Adipocyte (in vitro differentiated cells): ENCODE measurements at regions not wholly inside any gene's neighbourhood (a gene's known extent, or its start where the extent isn't known, plus 50 kb on each side); places are given as distances from the start of the nearest gene placed in this dataset.
A peak's percentile ranks its signal among the peaks of the same experiment; 100 is the strongest.
"Not testable (repeated sequence)": the region's sequence is repeated elsewhere in the genome, so short reads cannot be mapped to it uniquely, and the experiment has no call there.

Experiments
- DNase-seq: peaks from one replicate; pipeline ENCODE4 v3.0.0-alpha.2; 2015; ENCODE audit warnings: low read depth
- H3K27me3 ChIP-seq: replicated peaks from 2 replicates; pipeline ENCODE4 v1.7.0; 2013; ENCODE audit warnings: mild to moderate bottlenecking, low read length, moderate library complexity; ENCODE audit not compliant: control insufficient read depth, insufficient read depth
- H3K36me3 ChIP-seq: 2 replicates; pipeline ENCODE4 v1.7.0; 2013; ENCODE audit warnings: low read length, mild to moderate bottlenecking, moderate library complexity; ENCODE audit not compliant: control insufficient read depth, insufficient read depth, severe bottlenecking
- H3K4me1 ChIP-seq: 2 replicates; pipeline ENCODE4 v1.7.0; 2013; ENCODE audit warnings: mild to moderate bottlenecking, low read length, moderate library complexity; ENCODE audit not compliant: control insufficient read depth, insufficient read depth
- H3K4me3 ChIP-seq: 2 replicates; pipeline ENCODE4 v1.7.0; 2013; ENCODE audit warnings: mild to moderate bottlenecking, low read length, moderate library complexity
- H3K9ac ChIP-seq: 2 replicates; pipeline ENCODE4 v1.7.0; 2013; ENCODE audit warnings: mild to moderate bottlenecking, low read length, moderate library complexity
- H3K9me3 ChIP-seq: 2 replicates; pipeline ENCODE4 v1.7.0; 2013; ENCODE audit warnings: mild to moderate bottlenecking, low read length, moderate library complexity; ENCODE audit not compliant: control insufficient read depth

DNA sequence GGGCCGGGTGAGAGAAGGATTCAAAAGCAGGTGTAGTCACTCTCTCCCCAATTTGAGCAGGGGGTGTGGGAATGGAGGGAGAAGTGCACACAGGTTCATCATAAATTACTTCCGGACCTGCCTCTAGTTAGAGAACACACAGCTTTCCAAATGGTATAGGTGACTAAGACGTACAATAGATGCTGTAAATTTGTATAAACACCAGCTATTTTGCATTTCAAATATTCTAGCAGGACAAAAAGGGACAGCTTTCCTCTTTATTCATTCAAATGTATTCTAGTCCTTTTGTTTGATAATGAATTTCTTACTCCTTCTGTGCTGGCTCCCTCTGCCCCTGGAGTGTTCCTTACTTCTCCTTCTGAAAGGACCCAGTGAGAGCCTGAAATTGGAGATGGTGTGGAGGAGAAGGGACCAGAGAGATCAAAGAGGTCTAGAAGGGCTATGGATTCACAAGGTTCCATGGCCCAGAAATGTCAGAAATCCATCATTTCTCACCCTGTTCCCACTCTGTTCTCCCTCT lies 53.2 kb upstream of the SH3BP4 start:
- Histone ChIP-seq H3K27me3 (no peaks in the 10 kb centered on the region), H3K36me3 (no peaks in the 10 kb centered on the region), H3K4me1 (no peaks in the 10 kb centered on the region), H3K9ac (no peak overlapping the region), H3K4me3 (no peak overlapping the region), H3K9me3 (no peaks in the 10 kb centered on the region)
- DNase-seq = no peak

GRCh38 chr2:234888442-234888841 lies 63.4 kb upstream of the SH3BP4 start:
- H3K27me3 ChIP-seq, H3K4me3 ChIP-seq, H3K4me1 ChIP-seq, DNase-seq, H3K36me3 ChIP-seq, H3K9ac ChIP-seq, H3K9me3 ChIP-seq: not testable (repeated sequence)

- Histone ChIP-seq H3K4me3 (no peak overlapping the region), H3K9ac (no peak overlapping the region), H3K27me3 (no peaks in the 10 kb centered on the region), H3K36me3 (no peaks in the 10 kb centered on the region), H3K9me3 (no peaks in the 10 kb centered on the region), H3K4me1 (peaks cover 2% of the 10 kb centered on the region)
- DNase-seq = no peak
Observed at GRCh38 chr2:234887195-234887594, 64.6 kb upstream of the SH3BP4 start.

GRCh38 chr2:234885886-234886285 lies 65.9 kb upstream of the SH3BP4 start:
- Histone ChIP-seq H3K9me3 (no peaks in the 10 kb centered on the region), H3K9ac (no peak overlapping the region), H3K4me1 (peaks cover 13% of the 10 kb centered on the region), H3K36me3 (no peaks in the 10 kb centered on the region), H3K27me3 (no peaks in the 10 kb centered on the region), H3K4me3 (no peak overlapping the region)
- DNase-seq = no peak

DNA sequence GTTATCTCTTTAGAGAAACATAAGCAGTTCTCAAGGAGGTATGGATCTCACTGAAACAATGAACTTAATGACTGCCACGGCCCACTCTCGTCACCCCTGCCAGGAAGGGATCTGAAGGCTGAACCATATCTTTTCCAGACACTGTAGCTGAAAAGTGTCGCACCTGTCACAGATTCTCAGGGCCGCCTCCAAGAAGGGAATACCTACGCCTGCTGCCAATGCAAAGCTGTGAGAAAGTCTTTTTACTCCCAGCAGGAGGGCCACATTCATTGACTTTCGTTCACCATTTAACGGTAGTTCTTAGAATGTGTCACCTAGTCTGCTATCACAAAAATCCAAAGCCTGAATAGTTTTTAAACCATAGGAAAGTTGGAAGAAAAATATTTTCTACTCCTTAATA lies 66.7 kb upstream of the SH3BP4 start:
- Histone ChIP-seq H3K36me3 (no peaks in the 10 kb centered on the region), H3K4me3 (no peak overlapping the region), H3K9ac (no peak overlapping the region), H3K9me3 (no peaks in the 10 kb centered on the region), H3K27me3 (no peaks in the 10 kb centered on the region), H3K4me1 (peaks cover 21% of the 10 kb centered on the region)
- no peak for DNase-seq

- Histone ChIP-seq H3K9ac (no peak overlapping the region), H3K36me3 (no peaks in the 10 kb centered on the region), H3K4me3 (no peak overlapping the region), H3K4me1 (peaks cover 25% of the 10 kb centered on the region), H3K9me3 (no peaks in the 10 kb centered on the region), H3K27me3 (no peaks in the 10 kb centered on the region)
- no peak for DNase-seq
Observed at GRCh38 chr2:234884591-234884990, 67.2 kb upstream of the SH3BP4 start.

DNA sequence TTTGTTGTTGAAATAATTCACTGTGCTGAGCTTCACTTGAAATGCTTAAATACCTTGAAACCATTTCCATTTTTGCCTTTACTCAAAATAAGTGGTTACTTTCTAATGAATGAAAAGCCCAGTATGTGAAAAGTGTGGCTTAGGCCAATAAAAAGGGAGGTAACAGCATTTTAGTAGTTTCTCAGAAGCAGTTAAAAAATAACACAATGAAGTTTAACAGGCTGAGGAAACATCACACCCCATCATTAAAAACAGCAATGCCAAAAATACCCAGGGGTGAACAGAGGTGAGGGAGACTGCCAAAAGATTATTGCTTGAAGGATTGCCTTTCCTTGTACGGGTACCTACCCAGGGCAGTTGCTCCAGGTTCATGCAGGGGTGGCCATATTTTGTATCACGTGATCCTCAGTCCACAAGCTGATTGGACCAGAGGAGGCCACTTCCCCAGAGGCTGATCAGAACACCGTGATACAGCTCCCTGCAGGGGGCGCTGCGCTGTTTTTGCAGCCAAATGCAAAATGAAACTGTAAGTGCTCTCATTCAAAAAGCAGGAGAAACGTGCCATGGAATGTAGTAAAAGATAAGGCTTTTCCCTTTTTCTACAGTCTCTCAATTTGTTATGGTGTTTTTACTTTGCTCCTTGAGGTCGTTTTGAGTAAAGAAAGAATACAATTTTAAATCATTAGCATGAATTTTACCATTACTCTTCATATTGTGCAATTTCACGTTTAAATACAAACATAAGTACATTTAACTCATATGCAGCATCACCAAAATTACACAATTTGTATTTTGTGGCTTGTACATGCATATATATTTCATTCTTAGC lies 70.2 kb upstream of the SH3BP4 start:
- Histone ChIP-seq H3K9me3 (no peaks in the 10 kb centered on the region), H3K4me3 (peak overlapping the region; percentile 78)

DNA sequence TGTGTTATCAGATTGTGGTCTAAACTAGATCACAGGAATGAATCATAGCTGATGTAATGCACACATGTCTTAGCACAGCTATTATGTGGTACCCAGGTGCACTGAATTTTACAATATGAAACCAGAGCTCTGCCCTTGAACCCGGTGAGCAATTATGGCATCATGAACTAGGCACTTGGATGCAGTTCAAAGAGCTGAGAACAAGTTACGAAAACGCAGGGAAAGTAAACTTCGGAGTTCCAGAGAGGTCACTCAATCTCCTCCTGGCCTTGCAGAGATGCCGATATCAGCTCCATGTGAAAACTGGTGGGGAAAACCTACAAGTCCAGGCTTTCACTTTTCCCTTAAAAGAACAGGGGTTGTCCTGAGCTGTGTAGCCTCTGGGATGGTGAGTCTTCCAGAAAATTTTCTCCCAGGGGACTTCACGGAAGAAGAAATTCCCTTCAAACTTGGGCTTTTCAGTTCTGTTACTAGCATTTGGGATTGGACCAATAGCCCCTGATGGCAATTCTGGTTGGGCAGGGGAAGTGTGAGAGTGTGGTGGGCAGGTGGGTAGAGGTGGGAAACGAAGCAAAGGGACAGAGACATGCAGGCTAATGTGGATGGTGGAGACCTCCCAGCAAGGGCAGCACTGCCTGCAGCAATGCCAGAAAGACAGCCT lies 71.1 kb upstream of the SH3BP4 start:
- H3K36me3 ChIP-seq = no peaks in the 10 kb centered on the region
- peaks cover 25% of the 10 kb centered on the region for H3K4me1 ChIP-seq
- H3K9me3 ChIP-seq = no peaks in the 10 kb centered on the region
- no peak overlapping the region for H3K9ac ChIP-seq
- peak; percentile 61 for DNase-seq
- no peaks in the 10 kb centered on the region for H3K27me3 ChIP-seq
- H3K4me3 ChIP-seq = no peak overlapping the region

More for the DNA sequence above, 70.2 kb upstream of the SH3BP4 start:
- H3K4me1 ChIP-seq = peaks cover 25% of the 10 kb centered on the region
- peak; percentile 74 for DNase-seq
- H3K36me3 ChIP-seq = no peaks in the 10 kb centered on the region
- peak overlapping the region; percentile 74 for H3K9ac ChIP-seq
- no peaks in the 10 kb centered on the region for H3K27me3 ChIP-seq

DNA sequence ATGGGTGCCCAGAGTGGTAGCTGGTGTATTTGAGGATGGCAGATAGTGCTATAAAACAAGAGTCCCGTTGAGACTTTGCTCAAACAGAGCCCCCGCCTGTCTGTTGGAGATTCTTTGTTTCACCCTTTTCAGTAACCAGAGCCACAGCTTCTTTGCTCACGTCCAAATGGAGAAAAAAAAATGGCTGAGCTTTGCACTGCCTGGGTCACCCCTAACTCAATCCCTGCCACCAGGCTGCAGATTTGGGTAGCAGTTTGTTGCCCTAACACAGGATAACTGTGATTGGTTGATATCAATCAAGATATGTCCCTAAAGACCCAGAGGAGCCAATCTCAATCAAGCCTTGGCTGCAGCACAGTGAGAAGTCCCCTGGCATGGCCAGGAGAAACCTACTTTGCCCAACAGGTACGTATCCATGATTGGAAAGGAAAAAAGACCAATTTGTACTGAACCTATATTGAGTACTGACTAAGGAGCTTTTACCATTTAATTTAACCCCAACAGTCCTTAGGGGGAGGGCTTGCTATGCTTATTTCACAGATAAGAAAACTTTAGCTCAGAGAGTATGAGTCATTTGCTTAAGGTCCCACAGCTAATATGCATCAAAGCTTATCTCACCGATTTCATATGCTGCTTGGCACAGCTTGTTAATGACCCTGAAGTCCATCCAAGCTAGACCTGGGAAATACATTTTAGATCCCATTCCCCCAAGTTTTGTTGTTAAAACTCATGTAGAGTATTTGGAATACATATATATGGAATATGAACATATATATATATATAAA lies 72.0 kb upstream of the SH3BP4 start:
- DNase-seq = peak; percentile 31
- peaks cover 25% of the 10 kb centered on the region for H3K4me1 ChIP-seq
- no peaks in the 10 kb centered on the region for H3K36me3 ChIP-seq
- H3K27me3 ChIP-seq = no peaks in the 10 kb centered on the region
- no peaks in the 10 kb centered on the region for H3K9me3 ChIP-seq
- H3K4me3 ChIP-seq = no peak overlapping the region
- H3K9ac ChIP-seq = no peak overlapping the region

DNA sequence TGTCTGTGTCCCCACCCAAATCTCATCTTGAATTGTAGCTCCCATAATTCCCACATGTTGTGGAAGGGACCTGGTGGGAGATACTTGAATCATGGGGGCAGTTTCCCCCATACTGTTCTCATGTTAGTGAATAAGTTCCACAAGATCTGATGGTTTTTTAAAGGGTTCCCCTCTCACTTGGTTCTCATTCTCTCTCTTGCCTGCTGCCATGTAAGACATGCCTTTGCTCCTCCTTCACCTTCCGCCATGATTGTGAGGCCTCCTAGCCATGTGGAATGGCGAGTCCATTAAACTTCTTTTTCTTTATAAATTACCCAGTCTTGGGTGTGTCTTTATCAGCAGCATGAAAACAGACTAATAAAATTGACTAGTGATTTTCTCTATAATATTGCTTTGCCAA lies 75.2 kb upstream of the SH3BP4 start:
- H3K9me3 ChIP-seq, H3K36me3 ChIP-seq, H3K27me3 ChIP-seq, H3K9ac ChIP-seq, DNase-seq, H3K4me3 ChIP-seq: not testable (repeated sequence)
- H3K4me1 ChIP-seq = peaks cover 23% of the 10 kb centered on the region
